NOMO-1 treated with dmso at 0.1 percent for 144 hours (cell line): ENCODE measurements at regions not wholly inside any gene's neighbourhood (a gene's known extent, or its start where the extent isn't known, plus 50 kb on each side); places are given as distances from the start of the nearest gene placed in this dataset.

Experiments
- DNase-seq: peaks from one replicate; lab custom pipeline; 2025; ENCODE audit not compliant: unreplicated experiment; lab: John Stamatoyannopoulos, UW

DNA sequence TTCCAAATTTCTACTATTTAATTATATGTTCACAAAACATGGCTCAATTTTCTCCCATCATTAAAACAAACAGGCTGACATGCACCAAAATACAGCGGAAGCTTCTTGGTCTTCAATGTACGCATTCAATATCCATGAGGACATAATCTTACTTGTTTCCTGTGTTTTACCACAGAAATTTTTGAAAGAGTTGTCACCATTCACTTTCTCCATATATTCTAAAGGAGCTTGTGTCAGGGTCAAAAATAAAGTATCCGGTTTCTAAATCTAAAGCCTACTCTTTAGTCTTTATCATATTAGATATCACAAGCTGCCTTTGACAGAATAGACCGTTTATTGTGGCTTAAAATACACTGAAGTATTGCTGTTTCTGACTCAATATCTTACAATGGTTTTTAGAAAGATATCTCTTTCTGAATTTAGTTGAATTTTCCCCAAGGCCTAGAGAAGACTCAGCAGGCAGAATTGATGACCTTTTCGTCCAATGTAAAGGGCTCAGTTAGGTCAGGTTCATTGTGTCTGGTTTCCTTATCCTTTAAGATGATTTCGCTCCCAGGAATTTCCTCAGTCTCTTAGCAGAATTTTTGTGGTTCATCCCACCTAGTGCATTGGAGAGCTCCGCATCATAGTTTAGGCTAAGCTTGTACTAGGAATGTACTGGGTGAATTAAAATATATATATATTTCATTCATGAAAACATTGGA is 717.2 kb downstream of the NCAM2 start:
- no peak for DNase-seq

DNA sequence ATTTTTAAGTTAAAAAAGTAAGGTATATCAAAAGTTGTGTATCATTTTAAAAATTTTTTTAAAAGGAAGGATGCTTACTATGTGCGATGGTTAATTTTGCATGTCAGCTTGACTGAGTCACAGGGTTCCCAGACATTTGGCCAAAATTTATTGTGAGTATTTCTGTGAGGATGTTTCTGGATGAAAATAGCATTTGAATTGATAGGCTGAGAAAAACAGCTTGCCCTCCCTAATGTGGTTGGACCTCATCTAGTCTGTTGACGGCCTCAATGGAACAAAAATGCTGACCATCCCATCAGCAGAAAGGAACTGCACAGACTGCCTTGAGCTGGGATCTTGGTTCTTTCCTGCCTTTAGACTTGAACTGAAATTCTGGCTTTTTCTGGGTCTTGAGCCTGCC is 724.5 kb downstream of the NCAM2 start:
- DNase-seq: no peak

DNA sequence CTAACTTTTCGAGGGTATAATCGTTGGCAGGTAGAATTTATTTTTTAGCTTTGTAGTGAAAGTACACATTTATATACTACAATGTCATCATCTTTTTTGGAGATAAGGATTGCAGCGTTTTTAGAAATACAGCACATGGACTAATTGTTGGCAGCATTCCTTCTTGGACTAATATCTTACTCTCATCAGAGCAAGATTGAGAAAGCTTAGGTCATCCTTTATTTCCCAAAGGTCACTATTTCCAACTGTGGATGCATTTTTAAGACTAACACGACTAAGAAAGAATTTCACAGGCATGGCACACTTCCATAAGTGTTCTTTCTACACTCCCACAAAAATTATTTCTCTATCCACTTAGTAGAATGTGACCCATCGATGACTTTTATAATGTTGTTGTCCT is 732.3 kb downstream of the NCAM2 start:
- no peak for DNase-seq

DNA sequence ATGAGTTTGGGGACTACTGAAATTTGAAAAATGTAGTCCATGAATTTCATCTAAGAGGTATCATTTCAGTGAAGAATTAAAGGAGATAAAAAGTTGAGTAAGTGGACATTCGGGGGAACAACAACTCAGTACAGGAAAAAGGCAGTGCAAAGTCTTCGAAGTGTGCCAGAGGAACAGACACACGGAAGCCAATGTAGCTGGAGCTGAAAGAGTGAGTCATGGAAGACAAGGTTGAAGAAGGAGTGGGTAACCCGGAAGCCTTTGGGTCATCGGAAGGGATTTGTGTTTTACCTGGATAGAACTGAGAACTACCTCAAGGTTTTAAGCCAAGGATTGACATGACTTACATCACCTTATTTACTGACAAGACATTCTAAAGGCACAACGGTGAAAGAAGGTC is 733.4 kb downstream of the NCAM2 start:
- DNase-seq: no peak

DNA sequence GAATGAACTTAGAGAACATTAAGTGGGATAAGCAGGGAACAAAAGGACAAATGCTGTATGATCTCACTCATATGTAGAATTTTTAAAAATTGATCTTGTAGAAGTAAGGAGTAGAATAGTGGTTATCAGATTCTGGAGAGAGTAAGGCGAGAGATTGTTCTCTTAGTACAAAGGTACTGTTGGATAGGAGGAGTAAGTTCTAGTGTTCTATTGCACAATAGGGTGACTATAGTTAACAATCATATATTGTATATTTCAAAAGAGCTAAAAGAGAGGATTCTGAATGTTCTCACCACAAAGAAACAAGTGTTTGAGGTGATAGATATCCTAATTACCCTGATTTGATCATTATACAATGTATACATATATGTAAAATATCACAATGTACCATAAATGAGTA is 735.9 kb downstream of the NCAM2 start:
- DNase-seq: no peak

DNA sequence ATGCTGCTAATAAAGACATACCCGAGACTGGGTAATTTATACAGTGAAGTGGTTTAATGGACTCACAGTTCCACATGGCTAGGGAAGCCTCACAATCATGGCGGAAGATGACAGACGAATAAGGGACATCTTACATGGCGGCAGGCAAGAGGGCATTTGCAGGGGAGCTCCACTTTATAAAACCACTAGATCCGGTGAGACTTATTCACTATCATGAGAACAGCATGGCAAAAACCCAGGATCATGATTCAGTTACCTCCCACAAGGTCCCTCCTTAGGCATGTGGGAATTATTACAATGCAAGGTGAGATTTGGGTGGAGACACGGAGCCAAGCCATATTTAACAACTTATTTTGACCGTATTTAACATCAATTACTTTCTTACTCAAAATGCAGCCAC is 739.0 kb downstream of the NCAM2 start:
- DNase-seq: no peak

DNA sequence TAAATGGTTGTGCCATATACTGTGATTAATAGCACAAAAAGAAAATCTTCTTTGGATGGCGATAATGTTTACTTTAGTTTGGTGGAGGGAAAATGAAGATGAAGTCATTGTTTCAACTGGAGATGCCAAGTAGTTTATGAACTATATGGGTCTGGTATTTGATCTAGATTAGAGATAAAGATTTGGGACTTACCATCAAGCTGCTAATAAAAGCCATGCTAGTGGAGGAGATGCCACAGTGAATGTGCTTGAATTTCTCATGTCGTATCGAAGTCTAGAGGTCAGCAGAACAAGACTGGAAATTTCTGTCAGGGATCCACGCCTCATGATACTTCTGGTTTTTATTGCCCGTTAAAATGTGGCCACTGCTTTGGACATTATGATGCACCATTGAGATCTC is 742.0 kb downstream of the NCAM2 start:
- no peak for DNase-seq

DNA sequence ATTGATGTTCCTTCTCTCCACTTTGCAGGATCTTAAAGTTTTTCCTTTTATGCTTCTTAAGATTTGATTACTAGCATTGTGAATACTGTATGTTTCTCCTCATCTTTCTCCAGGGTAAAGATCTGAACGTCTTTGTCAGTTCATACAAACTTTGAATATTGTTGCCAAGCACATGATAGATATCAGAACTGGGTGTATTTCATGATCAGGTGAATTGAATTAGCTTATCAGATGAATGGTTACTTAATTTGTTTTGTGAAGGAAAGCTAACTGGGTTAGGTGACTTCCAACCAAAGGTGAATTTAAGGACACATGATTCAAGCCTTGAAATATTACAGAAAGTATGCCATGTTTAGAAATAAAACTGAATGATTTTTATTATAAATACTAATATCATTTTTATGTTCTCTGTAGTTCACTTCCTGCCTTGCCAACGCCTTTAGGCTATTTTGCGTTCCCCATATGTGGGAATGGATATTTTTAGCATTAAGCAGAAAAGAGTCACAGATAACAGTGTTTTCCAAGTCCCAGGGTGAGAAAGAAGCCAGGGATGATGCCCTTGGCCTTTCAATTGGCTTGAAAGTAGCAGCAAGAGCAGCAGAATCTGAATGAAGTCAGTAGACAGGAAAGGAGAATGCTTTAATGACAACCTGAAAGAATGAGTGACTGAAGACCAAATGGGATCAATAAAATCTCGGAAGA is 752.1 kb downstream of the NCAM2 start:
- DNase-seq: no peak

DNA sequence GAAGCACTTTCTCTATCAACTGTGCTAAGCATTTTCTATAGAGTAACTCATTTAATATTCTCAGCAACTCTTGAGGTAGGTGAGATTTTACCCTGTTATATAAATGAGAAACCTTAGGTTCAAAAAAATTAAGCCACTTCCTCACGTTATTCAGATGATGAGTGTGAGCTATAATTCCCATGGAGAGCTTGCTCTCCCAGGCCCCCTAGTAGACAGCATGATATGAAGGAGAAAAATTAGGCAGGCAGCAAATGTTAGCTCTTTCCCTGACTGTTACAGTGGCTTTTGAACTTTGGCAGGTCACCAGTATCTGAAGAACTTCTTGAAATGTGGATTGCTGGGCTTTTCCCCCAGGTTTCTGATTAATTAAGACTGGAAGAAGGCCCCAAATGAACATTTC is 753.1 kb downstream of the NCAM2 start:
- DNase-seq: no peak

DNA sequence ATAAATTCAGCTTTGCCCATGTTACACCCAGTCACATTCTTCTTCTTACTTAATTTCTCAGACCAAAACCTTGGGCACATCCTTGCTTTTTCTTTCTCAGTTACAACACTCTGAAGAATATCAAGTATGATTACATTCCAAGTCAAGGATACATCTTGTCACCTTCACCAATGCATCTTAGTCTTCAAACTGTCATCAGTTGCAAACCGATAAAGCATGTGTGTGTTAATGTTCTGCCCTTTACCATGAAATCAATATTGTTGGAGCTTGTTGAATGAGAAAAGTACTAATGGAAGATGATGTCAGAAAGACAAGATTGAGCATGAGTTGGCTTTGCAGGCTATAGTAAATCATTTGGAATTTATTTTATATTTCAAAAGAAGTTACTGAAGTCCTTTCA is 764.6 kb downstream of the NCAM2 start:
- no peak for DNase-seq

DNA sequence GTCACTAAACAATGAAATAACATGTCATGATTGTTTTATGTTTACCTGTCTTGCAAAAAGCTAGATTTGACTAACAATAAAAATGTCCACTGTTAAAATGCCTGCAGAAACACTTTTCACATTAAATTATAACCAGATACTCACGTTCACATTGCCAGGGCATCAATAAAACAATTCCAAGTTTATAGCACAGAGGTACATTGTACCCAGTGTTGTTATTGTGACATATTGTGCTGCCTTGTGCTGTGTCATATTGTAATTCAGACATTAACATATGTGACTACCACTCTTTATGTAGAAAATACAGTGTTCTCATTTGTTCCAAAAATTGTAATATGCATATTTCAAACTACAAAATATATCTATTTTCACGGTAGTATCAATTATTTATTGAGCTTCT is 766.1 kb downstream of the NCAM2 start:
- DNase-seq: no peak

DNA sequence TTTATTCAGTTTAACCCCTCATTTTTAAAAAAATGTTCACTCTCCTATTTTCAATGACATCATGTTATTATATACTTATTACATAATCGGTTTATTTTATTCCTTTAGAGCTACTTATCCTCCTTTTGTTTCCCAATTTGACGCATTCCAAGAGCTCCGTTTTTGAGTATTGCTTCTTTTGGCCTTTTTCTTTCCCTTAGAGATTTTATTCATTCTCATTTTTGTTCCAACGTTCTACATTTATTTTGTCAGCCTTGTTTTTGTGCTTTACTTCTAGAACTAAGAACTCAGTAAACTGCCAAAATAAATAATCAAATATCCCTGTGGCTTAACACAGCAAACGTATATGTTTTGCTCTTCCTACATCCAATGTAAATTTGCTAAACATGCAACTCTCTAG is 769.1 kb downstream of the NCAM2 start:
- DNase-seq: no peak

DNA sequence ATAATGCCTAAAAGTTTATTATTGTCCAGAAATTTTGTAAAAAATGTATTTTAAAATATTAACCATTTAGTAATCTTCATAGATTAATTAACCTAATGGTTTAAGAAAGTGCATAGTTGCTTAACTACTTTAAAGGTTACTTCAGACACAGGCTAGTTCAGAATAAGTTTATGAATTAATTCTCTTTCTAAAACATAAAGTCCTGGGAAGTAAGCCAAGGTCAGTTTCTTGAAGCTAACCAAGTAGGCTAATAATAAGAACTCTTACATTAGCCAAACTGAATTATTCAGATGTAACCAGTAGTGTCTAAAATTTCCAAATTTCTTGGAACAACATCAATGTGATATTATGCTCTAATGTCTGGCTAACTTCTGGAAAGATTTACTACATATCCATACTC is 790.4 kb downstream of the NCAM2 start:
- DNase-seq: no peak

DNA sequence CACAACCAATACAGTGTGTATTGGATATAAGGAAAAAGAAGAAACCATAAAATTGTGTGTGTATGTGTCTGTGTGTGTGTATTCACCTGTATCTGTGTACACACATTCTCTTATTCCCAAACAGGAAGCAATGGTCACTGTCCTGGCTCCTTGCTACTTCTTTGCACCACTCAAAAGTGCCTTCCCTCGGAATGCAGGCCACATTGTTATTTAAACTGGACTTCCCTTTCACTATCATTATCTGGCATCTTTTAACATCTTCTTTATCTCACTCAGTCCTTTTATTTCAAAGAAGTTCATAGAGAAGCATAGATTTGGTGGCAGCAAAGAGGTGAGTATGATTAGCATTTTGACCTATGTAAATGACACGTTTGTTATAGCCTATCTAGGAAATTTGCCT is 803.7 kb downstream of the NCAM2 start:
- no peak for DNase-seq

DNA sequence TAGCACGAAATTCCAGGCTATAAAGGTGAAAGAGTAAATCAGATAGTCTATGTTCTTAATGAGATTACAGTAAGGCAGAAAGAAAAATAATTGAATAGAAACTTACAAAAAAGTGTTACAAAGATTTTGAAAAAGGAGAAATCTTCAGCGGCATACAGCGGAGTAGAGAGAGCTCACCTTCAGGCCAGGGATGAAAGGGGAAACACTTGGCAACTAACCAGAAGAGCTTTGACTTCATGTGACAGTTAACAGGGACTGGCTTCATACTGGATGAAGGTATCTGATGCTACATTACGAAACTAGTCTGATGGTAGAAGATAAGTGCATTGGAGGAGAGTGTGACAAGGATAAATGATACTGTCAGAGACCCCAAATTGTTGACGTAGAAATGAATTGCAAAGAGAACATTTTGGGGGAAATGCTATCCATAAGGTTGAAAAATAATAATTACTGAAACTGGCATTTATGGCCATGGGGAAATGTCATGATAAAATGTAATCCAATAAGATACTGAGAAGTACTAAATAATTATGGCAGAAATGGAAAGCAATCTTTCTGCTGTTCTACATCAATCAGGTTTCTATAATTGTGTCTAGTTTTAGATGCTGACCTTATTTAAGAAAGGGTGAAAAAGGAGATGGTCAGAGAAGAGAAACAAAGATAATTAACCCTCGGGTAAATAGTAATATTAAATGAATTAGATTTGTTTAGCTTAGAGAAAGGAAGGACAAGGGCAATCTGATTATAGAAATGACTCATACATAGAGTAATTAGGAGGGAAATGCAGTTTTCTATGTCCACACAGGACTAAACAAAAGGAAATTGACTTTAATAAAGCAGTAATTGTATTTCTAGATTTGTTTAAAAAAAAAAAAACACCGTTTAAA is 808.7 kb downstream of the NCAM2 start:
- no peak for DNase-seq

DNA sequence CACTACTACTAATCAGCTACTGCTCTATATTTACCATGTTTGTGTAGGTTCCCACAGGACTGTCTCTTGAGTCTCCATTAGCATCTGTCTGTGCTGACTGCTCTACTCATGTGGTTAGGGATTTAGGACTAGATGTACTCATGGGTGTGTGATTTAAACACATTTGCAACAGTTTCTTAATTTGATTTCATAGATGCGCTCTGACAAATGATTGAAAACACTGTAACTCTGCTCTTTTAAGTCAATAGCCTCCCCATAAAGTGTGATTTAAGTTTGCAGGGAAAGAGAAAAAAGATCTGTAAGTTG is 809.3 kb downstream of the NCAM2 start:
- no peak for DNase-seq

DNA sequence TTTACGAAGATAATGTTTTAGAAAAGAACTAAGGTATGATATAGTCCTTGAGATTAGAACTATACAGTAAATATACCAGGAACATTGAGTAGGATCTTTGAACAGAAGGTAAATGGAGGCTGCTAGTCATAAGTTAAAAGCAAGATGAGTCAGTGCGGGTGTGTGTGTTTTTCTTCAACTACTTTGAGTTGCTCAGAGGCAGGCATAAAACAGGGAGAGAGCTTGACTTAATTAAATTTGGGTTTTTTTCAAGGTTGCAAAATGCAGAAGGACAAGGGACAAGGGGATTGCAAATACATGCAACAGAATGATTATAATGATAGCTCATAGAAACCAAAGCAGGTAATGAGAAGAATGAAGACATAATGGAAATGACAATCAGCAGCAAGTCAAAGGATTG is 815.1 kb downstream of the NCAM2 start:
- DNase-seq: no peak

DNA sequence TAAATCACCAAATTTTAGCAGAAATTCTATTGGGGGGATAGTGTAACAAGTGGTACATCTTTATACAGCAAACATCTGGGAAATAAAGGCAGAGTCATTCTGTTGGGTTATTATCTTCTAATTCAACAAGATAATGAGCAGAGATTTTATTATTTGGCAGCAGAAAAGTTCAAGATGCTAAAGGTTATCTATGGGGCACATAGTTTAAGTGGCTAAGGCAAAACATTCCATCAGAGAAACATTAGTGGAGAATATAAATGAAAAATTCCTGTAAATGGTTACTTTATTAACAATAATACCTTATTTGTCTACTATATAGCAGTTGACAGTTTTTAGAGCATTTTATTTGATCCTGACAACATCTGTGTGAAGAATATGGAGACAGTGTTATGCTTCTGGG is 815.7 kb downstream of the NCAM2 start:
- no peak for DNase-seq

DNA sequence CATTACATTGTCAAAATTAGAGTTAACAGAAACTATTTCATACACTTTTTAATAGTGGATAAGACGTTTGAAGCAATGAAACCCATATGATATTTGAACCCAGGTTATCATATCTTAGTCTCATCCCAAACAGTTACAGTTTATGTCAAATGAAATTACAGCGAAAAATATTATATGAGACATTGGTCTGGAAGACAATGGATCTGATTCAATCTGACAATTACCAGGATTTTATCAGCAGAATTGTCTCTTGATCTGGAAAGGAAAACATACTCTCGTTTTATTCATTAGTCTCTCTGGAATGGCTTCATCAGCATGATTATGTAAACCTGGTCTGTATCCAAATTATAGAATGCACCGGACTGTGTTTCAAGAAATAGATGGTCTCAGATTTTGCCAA is 818.6 kb downstream of the NCAM2 start:
- no peak for DNase-seq

DNA sequence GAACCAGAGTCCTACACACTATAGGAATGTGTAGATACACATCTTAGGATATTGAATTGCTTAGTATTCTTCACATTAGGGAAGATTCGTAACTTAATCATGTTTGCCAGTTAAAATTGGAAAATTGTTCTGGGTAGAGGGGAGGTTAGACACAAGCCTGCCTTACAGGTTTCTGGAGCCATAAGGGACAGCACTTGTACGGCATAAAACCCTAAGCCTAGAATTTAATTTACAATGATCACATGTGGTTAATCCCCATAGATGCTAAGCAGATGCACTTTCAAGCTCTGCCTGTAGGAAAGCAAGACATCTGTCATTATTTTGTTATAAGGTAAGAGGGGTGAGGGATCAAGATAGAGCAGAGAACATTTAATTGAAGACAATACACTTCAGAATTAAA is 820.7 kb downstream of the NCAM2 start:
- no peak for DNase-seq

DNA sequence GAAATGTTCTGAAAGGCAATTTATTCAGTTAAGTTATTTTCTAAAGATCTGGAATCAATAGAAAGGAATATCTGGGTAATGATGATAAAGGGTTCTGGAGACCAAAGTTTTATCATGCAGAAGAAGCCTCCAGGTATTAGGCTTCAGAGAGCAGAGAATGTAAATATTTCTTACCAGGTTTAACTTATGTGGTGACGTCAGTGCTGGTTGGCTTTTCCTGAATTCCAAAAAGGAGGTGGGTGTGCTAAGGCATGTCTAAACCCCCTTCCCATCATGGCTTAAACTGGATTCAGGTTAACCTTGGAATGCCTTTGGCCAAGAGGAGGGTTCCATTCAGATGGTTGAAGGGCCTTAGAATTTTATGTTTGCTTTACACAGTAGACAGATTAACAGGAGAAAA is 829.9 kb downstream of the NCAM2 start:
- DNase-seq: no peak

DNA sequence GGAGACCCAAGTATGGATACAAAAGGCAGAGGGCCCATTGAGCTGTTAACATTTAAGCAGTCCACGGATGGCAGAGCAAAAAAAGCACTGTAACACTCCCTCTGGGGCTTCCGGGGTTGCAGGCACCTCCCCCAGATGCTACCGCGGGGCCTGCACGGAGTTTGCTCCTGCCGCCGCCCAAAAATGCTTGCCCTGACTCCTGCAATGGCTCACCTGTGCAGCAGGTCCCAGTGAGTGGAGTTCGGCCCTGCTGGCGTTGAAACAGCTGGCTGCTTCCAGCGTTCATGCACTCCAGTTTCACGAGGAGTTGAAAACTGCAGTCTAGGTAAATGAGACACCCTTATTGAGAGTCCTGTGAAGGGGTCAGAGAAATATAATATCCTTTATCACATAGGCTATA is 832.8 kb downstream of the NCAM2 start:
- no peak for DNase-seq
